Suprapubic skin (tissue), 4 donors: ENCODE measurements at regions not wholly inside any gene's neighbourhood (a gene's known extent, or its start where the extent isn't known, plus 50 kb on each side); places are given as distances from the start of the nearest gene placed in this dataset.
A peak's percentile ranks its signal among the peaks of the same experiment; 100 is the strongest.

Source experiments
- EP300 ChIP-seq: sonication (generic); formaldehyde crosslinking; IDR thresholded peaks from one replicate; pipeline ENCODE4 v1.6.1; 2017; ENCODE audit warnings: antibody characterized with exemption
- POLR2A ChIP-seq, 2 donors: fragments of 450-650 bp; IDR thresholded peaks; one replicate each; pipeline ENCODE4 v1.6.1; 2017; ENCODE audit warnings: antibody characterized with exemption in 2 of 2, mild to moderate bottlenecking in 2 of 2, moderate library complexity in 2 of 2
- POLR2AphosphoS5 ChIP-seq, 3 donors: sonication (generic); formaldehyde crosslinking; IDR thresholded peaks; one replicate each; pipeline ENCODE4 v1.6.1; 2017; ENCODE audit warnings: antibody characterized with exemption in 3 of 3
- TF ChIP-seq, protein P1 (sequence below), 2 donors: fragments of 200-600 bp in 1 of 2; fragments of 450-650 bp in 1 of 2; sonication (generic) in 1 of 2; IDR thresholded peaks; one replicate each; pipeline ENCODE4 v1.5.1; 2016 to 2019; ENCODE audit warnings: antibody characterized with exemption in 2 of 2, mild to moderate bottlenecking in 1 of 2, moderate library complexity in 1 of 2

DNA sequence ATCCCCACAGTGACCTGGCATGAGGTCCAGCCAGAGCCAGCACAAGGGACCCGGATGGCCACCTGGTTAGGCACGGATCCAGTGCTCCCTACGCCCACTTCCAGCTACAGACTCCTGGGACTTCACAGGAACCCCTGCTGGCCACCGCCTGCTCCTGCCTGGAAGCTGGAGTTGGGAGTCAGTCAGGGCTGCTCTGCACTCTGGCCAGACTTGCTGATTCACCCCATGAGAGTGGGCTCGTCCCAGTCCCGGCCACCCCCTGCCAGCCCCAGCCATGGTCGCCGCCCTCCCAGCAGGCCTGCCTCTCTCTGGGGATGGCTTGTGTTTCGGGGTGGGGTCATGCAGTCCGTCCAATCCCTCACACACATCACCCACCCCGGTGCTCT is 125.8 kb downstream of the DLL1 start:
- TF ChIP-seq POLR2A (IDR thresholded peaks at IDR 0.05), result no peak
- TF ChIP-seq, protein P1, sequence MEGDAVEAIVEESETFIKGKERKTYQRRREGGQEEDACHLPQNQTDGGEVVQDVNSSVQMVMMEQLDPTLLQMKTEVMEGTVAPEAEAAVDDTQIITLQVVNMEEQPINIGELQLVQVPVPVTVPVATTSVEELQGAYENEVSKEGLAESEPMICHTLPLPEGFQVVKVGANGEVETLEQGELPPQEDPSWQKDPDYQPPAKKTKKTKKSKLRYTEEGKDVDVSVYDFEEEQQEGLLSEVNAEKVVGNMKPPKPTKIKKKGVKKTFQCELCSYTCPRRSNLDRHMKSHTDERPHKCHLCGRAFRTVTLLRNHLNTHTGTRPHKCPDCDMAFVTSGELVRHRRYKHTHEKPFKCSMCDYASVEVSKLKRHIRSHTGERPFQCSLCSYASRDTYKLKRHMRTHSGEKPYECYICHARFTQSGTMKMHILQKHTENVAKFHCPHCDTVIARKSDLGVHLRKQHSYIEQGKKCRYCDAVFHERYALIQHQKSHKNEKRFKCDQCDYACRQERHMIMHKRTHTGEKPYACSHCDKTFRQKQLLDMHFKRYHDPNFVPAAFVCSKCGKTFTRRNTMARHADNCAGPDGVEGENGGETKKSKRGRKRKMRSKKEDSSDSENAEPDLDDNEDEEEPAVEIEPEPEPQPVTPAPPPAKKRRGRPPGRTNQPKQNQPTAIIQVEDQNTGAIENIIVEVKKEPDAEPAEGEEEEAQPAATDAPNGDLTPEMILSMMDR (IDR thresholded peaks at IDR 0.05), result peak in 1 of 2 donors; percentile 13
- no peak for TF ChIP-seq POLR2AphosphoS5 (IDR thresholded peaks at IDR 0.05)
- no peak for TF ChIP-seq EP300
